M059J (cell line): ENCODE measurements at regions not wholly inside any gene's neighbourhood (a gene's known extent, or its start where the extent isn't known, plus 50 kb on each side); places are given as distances from the start of the nearest gene placed in this dataset.
A peak's percentile ranks its signal among the peaks of the same experiment; 100 is the strongest.

Source experiments
- DNase-seq: peaks from one replicate; pipeline ENCODE4 v3.0.0-alpha.2; 2012; ENCODE audit warnings: low read depth

DNA sequence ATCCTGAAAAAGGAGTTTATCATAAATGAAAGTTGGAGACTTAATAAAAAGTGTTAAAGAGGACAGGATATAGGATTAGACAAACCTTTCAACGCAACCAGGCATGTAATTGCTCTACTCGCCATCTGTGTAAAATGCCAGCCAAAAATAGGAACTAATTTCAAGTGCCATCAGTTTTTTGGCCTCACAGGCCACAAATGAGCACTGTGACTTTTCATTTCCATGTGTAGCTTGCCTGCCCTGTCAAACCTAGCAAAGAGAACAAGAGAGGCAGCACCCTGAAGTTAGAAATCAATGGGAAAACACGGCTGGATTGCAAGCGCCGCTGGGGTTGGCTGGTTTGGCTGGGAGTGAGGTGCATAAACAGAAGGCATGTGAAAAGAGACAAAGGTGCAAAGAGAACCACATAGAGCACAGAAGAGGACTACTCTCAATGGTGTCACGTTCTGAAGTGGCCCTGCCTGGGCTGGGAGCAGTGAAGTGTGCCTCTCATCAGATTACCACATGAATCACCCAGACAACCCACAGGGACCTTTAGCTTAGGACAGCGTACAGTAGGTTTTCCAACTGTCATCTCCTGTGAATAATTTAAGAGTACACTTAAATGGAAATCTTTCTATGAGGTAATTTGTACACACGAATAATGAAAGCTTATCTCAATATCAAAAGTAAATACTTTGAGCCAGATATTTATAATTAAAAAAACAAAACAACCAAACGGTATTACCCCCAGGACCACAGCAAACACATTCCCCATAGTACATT is 78.0 kb upstream of the NHSL1 start:
- DNase-seq, result peak; percentile 84

DNA sequence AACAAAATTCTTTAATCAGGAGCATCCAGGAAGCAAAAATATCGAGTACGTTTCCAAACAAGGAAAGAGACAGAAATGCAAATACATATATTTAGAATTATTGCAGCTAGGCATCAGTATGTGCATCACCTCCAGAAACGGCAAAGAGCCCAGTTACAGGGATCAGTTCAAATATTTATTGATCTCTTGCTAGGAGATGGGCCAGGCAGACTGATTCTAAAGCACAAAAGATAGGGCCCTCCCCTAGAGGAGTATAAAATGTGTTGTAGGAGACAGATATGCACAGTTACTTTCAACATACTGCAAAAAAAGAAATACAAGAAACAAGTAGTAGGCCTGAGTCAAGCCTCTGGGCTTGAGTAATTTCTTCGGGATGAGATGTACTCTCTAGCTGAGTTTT is 80.7 kb upstream of the NHSL1 start:
- DNase-seq, result no peak

DNA sequence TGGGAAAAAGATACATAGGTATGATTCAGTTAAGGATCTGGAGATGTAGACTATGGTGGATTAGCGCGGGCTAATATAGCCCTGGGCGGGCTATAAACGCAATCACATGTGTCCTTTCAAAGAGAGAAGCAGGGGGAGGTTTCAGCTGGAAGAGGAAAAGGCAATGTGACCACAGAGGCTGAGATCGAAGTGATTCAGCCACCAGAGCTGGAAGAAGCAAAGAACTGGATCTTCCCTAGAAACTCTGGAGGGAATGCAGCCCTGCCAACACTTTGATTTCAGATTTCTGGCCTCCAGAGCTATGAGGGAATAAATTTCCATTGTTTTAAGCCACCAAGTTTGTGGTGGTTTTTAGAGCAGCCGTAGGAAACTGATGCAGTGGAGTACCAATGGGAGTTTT is 81.5 kb upstream of the NHSL1 start:
- no peak for DNase-seq

DNA sequence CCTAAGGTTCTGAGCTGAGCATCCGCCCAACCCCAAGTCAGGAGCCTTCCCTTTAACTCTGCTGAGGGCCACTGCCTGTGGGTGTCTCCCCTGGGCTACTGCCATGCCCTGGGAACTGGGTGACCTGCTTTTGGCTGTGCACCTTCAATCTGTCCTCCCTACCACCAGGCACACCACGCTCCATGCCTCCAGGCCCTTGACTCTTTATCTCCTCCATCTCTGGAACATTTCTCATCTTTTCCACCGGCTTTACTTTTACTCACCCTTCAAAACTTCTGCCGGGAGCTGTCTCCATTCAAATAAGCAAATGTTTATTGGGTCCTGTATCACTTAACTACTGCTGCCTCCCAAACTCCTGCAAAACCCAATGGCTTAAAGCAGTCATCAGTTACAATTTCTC is 83.3 kb upstream of the NHSL1 start:
- peak; percentile 90 for DNase-seq

DNA sequence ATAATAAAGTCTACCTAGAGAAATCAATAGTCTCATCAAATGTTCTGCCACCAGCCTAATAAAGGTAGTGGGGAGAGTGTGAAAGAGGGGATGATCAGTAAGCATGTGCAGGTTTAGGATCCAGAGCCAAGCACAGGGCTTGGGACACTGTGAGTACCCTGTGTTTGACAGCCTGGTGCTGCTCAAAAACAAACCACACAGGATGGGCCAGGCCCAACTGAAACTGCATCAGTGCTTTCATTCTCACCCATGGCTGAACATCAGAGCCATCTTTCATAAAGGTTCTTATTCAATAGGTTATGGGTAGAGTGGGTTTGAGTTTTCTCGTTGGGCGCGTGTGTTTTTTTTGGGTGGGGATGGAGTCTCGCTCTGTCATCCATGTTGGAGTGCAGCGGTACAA is 87.3 kb upstream of the NHSL1 start:
- DNase-seq, result no peak

DNA sequence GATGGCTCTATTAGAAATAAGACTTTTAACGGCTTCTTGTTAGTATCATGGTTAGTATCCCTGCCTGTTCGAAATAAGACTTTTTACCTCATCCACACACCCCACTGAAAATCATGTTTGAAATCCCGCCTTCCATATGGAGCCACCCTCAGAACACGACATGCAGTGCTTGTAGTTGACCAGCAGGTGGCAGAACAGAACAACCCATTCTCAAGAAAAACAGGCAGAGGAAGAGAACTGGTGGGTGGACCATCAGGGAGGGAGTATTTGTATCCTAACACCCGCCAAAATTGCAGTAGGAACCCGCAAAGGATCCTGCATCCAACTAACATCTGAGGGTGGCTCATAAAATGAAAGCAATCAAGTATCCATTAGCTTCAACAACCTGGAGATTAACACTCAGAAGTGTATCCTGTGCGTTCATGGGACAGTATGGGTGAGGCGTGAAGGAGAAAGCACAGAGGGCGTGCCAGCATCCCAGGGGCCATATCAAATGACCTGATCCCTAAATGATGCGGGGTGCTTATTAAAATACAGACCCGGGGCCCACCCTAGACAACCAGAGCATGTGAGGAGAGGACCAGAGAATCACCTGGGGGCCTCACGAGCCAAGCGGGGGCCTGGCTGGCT is 89.6 kb upstream of the NHSL1 start:
- peak; percentile 79 for DNase-seq

DNA sequence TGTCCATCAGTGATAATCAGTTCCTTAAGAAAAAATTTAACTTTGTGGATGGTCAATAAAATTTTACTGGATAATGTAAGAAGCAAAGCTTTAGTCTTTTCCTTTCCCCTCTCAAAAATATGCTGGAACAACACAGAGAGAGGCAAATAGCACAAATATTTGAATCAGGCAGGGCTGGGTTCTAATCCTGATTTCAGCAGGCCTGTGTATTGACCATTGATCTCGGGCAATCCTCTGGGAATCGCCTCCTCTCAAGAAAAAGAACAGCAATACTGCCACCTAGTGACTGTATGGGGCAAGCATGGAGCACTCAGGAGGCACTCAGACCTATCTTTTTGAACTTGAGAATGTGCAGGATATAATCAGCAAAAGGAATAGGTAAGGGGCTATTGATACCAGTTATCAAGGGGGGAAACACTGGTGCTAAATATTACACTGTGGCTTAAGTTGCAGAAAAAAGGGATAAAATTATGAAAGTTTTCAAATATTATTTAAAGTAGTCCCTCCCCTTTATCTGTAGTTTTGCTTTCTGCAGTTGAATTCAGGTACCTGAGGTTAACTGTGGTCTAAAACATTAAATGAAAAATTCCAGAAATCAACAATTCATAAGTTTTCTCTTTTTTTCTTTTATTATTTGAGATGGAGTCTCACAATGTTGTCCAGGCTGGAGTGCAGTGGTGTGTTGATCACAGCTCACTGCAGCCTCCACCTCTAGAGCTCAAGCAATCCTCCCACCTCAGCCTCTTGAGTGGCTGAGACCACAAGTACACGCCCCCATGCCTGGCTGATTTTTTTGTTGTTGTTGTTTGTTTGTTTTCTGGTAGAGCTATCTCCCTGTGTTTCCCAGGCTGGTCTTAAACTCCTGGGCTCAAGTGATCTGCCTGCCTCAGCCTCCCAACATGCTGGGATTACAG is 91.8 kb upstream of the NHSL1 start:
- DNase-seq, result peak; percentile 81

DNA sequence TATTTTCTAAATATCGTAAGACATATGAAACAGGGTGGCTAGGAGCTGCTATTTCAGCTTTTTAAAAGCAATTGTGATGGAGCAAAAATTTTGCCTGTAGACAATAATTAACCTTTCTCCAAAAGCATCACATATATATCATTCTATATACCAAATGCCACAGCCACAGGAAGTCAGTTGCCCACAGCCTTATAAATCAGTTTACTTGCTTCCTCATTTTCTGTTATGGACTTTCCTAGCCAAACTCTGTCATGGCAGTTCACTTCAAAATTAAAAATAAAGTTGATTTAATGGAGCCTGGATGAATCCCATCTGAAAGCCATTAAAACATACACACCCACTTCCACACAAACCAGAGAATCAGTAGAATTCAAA is 93.4 kb upstream of the NHSL1 start:
- no peak for DNase-seq

DNA sequence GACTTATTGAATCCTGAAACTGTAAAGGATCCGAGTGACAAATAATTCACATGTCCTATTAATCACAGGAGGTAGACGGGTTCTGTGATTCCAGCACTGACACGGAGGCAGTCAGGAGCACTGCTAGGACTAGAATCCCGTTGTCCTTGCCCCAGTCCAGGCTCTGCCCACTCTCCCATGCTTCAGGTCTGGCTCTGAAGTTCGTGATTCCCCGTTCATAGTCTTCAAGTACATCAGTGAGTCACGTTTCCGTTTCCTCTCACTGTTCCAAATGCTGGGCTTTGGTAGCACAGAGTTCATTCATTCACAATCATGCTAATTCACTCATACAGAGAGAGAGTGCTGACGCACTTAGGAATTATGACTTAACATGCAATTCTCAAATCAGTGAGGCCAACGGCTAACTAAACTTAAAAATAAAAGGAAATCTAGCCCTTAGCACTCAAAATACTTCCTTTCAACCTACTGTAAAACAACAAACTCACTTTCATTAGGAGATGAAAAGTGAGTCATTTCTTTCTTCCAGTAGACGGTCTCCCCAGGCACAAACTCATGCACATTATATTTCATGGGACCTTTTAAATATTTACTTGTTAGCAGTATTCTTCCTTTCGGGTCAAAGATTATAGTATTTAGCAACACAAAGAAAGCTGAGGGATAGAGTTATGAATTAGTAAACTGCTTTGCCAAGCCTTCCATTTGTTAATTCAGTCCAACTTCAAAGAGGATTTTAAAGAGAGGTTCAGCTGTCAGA is 94.0 kb upstream of the NHSL1 start:
- DNase-seq, result peak; percentile 99

DNA sequence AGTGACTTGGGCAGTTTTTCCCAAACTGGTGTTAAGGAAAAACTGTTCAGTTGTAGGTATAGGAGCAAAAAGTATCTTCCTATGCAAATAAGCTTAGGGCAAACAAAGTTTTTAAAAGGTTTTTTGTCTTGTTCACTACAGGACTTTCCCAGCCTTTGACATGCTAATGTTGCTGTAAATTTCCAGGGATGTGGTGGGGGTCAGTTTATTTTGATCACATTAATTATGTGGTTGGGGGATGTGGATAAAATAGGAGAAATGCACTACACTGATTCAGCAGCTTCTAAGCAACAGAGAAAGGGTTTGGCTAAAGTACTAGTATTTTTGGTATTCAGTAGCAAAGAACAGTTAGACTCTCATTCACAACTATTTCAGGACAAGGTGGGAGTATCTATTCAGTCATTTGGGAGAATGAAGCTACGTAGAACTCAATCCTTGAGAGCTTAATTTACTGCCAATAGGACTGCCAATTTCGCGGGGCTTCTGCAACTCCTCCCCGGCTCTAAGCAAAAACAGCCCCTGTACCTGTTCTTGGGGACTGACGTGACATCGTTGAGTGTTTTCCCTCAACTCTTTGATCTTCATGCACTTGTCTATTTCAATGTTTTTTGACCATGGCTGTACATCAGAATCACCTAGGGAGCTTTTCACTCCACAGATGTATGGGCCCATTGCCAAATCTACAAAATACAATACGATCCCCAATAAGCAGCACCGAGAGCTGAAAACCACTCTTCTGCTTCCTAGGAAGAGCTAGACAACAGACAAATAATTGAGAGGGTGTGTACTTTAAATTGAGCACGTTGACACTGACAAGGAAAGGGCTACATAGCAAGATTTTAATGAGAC is 94.8 kb upstream of the NHSL1 start:
- no peak for DNase-seq

DNA sequence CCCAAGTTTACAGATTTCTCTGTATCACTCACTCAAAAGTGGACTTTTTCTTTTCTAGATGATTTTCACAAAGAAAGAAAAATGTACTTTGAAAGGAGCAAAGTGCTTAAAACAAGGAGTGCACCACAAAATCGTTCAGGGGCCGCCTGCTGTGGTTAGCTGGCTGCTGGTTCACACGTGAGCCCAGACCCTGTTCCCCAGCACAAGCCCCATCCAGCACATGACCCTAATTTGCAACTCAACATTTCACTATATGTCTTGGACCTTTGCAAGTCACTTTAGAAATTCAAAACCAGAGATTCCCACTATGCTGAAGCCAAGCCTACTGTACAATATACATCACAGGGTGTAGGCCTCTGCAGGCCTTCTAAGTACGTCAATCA is 95.5 kb upstream of the NHSL1 start:
- no peak for DNase-seq

DNA sequence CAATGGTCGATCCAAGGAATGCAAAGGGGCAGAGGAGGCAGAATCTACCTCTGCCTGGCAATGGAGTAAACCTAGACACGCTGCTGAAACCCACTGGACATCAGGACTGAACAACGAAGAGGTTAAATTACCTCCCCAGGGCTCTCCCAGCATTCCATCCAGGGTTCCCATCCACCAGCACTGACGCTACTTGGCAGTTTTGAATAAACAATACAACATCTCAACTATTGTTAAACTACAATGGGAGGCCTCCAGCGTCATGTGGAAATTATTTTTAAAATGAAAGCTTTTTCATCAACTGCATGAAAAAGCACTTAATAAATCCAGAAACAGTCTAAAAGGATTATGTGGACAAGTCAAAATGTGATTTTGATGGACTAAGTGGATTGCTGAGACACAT is 96.8 kb upstream of the NHSL1 start:
- no peak for DNase-seq

DNA sequence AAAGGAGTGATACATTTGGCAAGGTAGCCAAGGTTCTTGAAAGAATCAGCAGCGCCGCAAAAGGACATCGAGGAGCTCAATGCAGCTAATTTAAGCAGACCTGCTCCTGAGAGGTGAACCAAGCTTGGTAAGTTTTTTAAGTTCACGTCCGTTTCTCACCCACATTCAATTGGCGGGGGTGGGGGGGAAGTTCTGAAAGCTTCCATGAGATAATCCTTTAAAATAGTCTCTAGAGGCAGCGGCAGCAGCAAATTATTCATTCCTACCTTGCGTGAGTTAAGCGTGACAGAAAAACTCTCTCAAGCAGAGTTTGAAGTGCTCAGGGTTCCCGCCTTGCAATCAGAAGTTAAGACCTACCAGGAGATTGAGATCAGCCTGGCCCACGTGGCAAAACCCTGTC is 97.3 kb upstream of the NHSL1 start:
- no peak for DNase-seq

DNA sequence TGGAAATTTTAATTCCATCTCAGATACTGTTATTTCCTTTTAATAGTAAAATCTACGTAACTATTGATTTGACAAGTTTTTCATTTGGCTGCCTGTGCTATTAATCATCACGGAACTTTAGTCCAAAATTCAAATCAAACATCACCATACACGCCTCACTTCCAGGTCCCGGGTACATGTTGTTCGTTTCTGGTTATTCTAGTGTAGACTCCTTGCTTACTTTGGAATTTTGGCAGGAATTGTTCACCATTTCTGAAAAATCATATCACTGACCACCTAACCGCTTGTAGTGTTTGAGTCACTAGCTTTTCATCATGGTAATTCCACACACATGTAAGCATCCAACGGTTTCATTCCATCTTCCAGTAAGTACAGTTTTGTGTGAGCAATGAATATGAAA is 98.0 kb upstream of the NHSL1 start:
- DNase-seq, result no peak

DNA sequence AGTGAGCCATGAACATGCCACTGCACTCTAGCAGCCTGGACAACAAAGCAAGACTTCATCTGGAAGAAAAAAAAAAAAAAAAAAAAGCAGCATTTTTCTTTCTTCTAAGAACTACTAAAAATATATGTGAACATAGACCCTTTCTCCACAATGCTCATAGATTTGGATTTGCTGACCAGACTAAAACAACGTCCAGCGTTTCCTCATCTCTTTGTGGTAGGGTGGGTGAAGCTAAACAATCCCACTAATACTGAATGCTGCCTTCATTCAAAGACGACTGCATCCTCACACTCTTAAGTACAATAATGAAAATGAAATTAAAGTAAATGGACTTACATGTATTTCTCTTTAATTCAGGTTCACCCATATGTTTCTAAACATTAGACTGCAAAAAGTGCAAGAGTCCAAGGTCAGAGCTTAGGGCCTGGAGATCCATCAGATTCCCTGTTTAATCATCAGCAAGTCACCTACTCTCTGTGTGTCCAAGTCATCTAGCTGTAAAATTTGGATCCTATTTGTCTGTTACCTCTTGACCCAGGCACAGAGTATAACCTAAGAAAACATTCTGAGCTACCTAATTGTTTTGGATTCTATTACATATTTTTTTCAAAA is 99.4 kb upstream of the NHSL1 start:
- DNase-seq, result no peak

DNA sequence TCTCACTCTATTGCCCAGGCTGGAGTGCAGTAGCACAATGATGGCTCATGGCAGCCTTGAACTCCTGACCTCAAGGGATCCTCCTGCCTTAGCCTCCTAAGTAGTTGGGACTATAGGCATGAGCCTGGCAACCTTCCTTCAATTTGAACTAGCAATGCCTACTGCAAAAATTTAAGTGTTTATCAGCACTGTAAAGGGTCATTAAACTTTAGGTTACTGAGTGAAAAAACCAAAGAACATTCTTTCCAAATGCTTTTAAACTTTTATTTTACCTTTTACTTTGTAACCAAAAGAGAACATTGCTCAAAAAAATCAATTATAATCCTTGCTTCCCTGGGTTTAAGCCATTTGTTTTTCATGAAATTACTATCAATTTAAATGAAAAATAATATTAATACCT is 101.0 kb upstream of the NHSL1 start:
- no peak for DNase-seq

DNA sequence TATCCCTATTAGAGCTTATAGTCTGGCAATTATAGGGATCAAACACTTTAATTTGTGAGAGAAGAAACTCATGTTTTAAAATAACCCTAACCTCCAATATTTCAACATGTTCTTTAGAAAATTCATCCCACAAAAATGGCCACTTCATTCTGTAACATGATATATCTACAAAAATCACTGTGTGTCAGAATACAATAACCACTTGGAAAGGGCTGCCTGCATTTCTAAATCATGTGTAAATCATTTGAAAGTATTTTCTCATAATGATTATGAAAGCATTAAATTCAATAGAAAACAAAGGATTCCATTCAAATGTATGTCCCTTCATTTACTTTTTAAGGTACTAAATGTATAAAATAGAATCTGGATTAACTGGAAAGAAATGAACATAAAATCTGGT is 101.4 kb upstream of the NHSL1 start:
- peak; percentile 31 for DNase-seq

DNA sequence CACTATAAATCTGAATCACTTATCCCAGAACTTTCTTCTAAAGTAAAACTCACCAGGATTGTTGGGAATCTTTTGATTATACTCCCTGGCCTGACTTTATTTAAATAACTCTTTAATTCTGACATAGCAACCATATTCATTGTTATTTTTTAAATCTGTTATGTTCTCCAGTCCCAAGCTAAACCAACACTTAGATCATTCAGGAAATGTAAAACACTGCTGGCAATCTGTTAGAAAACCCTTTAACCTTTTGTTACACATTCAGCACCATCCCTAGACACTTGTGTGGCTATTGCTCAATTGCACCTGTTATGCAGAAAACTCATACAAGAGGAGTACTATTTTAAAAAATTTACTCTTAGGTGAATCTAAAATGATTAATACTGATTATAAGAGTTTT is 101.8 kb upstream of the NHSL1 start:
- no peak for DNase-seq

DNA sequence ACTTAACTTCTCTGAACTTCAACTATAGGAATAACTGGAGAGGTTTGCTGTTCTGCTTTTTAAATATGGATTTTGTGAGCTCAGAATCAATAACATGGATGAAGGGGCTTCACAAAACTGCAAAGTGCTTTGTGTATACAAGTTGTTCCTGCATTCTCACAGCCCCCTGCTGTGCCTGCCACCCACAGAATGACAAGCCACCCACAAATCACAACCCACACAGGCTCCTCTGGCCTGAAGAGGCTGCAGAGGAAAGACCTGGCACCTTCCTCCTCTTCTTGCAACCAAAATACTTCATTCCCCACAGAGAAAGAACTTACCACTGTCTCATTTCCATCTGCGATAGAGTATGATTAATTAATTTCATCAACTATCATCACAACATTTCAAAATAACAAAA is 106.7 kb upstream of the NHSL1 start:
- no peak for DNase-seq
